ENCODE measurements at regions not wholly inside any gene's neighbourhood (a gene's known extent, or its start where the extent isn't known, plus 50 kb on each side); places are given as distances from the start of the nearest gene placed in this dataset.
"Not testable (repeated sequence)": the region's sequence is repeated elsewhere in the genome, so short reads cannot be mapped to it uniquely, and the experiment has no call there.

DNA sequence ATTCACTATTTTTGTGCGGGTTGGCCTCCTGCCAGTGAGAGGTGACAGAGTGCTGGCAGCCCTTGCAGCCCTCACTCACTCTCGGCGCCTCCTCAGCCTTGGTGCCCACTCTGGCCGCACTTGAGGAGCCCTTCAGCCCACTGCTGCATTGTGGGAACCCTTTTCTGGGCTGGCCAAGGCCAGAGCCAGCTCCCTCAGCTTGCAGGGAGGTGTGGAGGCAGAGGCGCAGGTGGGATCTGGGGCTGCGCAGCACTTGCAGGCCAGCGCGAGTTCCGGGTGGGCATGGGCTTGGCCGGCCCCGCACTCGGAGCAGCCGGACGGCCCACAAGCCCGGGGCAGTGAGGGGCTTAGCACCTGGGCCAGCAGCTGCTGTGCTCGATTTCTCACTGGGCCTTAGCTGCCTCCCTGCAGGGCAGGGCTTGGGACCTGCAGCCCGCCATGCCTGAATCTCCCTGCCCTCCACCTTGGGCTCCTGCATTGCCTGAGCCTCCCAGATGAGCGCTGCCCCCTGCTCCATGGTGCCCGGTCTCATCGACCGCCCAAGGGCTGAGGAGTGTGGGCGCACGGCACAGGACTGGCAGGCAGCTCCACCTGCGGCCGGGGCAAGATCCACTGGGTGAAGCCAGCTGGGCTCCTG, 178.7 kb upstream of the PKP2 start:
- DNase-seq (ENCODE audit: low read depth); in situ Hi-C loops (cut with HindIII; ENCODE audit: low pct_unique_long_range_greater_than_20kb, low sequenced_read_pairs): not testable (repeated sequence)

DNA sequence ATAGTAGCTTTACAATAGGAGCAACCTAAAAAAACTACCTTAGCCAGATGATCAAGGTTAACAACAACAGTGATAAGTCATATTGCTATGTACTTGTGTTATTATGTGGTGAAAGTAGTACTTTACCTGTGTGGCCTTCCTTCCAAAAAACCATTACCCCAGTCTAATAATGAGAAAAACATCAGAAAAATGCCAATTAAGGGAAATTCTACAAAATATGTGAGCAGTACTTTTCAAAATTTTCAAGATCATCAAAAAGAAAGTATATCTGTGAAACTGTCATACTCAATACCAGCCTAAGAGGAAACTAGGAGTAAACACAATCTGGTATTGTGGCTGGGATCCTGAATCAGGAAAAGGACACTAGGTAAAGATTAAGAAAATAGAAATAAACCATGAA, 165.3 kb upstream of the PKP2 start:
- no peak for DNase-seq (ENCODE audit: low read depth)
- in situ Hi-C loops (cut with HindIII; ENCODE audit: low pct_unique_long_range_greater_than_20kb, low sequenced_read_pairs) = no loop called here

GRCh38 chr12:33054371-33054770, 157.8 kb upstream of the PKP2 start:
- in situ Hi-C loops (cut with HindIII; ENCODE audit: low pct_unique_long_range_greater_than_20kb, low sequenced_read_pairs) = no loop called here
- DNase-seq (ENCODE audit: low read depth) = no peak

- in situ Hi-C loops (cut with HindIII; ENCODE audit: low pct_unique_long_range_greater_than_20kb, low sequenced_read_pairs) = no loop called here
Measured at GRCh38 chr12:33052141-33053051, 155.8 kb upstream of the PKP2 start.

DNA sequence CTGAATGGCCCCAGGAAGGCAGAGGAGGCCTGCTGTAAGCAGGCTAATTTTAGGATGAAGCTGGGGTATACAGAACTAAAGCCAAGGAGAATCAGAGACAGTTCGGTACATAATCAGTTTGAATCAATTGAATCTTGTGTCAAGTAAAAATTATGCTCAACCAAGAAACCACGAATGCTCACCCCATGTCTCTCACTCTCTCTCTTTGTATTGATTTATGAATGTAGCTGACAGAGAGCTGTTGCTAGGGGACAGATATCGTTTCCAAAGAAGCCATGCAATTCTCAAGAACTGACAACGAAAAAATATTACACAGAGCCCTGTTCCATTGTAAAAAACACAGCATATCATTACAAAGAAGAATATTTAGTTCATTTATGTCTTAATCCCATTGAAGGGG, 151.1 kb upstream of the PKP2 start:
- in situ Hi-C loops (cut with HindIII; ENCODE audit: low pct_unique_long_range_greater_than_20kb, low sequenced_read_pairs) = no loop called here
- no peak for DNase-seq (ENCODE audit: low read depth)

More at GRCh38 chr12:33052141-33053051, 155.8 kb upstream of the PKP2 start:
- no peak for DNase-seq (ENCODE audit: low read depth)

DNA sequence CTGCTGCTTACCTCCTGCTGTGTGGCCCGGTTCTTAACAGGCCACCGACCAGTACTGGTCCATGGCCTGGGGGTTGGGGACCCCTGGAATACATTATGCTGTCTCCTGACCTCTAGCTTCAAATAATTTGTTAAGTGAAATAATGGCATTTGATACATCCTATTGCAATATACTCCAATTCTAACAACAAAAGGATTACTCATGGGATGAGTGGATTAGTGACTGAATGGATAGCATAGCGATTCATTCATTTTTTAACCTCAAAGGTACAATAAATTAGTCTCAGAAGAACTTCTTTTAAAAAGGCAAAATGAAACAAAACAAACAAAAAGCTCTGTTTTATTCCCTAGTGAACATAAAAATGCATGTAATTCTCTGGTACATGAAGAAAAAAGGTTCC, 147.9 kb upstream of the PKP2 start:
- in situ Hi-C loops (cut with HindIII; ENCODE audit: low pct_unique_long_range_greater_than_20kb, low sequenced_read_pairs) = no loop called here

GRCh38 chr12:33041562-33041961, 145.0 kb upstream of the PKP2 start:
- in situ Hi-C loops (cut with HindIII; ENCODE audit: low pct_unique_long_range_greater_than_20kb, low sequenced_read_pairs) = no loop called here

More for the DNA sequence above, 147.9 kb upstream of the PKP2 start:
- DNase-seq (ENCODE audit: low read depth) = no peak

DNA sequence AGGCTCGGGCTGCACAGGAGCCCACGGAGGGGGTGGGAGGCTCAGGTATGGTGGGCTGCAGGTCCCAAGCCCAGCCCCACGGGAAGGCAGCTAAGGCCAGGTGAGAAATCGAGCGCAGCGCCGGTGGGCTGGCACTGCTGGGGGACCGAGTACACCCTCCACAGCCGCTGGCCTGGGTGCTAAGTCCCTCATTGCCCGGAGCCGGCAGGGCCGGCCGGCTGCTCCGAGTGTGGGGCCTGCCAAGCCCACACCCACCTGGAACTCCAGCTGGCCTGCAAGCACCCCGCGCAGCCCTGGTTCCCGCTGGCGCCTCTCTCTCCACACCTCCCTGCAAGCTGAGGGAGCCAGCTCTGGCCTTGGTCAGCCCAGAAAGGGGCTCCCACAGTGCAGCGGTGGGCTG, 137.4 kb upstream of the PKP2 start:
- in situ Hi-C loops (cut with HindIII; ENCODE audit: low pct_unique_long_range_greater_than_20kb, low sequenced_read_pairs); DNase-seq (ENCODE audit: low read depth): not testable (repeated sequence)

More at GRCh38 chr12:33041562-33041961, 145.0 kb upstream of the PKP2 start:
- DNase-seq (ENCODE audit: low read depth) = no peak

DNA sequence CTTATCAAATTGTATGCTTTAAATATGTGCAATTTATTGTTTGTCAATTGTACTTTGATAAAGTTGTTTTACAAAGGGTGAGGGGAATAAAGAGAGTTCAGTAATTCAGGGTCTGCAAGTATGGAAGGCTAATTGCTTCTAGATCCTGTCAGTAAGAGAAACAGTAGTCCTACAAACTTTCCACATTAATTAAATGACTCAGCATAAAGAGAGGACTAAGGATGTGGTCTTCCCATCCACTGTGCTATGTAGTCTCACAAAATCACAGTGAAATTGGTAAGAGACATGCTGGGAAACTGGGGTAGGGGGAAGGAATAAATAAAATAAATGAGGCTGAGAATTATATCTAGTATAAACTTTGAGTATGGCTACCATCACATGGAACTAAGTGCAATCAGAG, 130.2 kb upstream of the PKP2 start:
- in situ Hi-C loops (cut with HindIII; ENCODE audit: low pct_unique_long_range_greater_than_20kb, low sequenced_read_pairs) = no loop called here

DNA sequence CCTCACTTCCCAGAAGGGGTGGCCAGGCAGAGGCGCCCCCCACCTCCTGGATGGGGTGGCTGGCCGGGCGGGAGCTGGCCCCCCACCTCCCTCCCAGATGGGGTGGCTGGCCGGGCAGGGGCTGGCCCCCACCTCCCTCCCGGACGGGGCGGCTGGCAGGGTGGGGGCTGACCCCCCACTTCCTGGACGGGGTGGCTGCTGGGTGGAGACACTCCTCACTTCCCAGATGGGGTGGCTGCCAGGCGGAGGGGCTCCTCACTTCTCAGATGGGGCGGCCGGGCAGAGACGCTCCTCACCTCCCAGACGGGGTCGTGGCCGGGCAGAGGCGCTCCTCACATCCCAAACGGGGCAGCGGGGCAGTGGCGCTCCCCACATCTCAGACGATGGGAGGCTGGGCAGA, 126.1 kb upstream of the PKP2 start:
- in situ Hi-C loops (cut with HindIII; ENCODE audit: low pct_unique_long_range_greater_than_20kb, low sequenced_read_pairs); DNase-seq (ENCODE audit: low read depth): not testable (repeated sequence)

More for the DNA sequence above, 130.2 kb upstream of the PKP2 start:
- no peak for DNase-seq (ENCODE audit: low read depth)

- DNase-seq (ENCODE audit: low read depth); in situ Hi-C loops (cut with HindIII; ENCODE audit: low pct_unique_long_range_greater_than_20kb, low sequenced_read_pairs): not testable (repeated sequence)
Measured at GRCh38 chr12:33017029-33017428, 120.5 kb upstream of the PKP2 start.

DNA sequence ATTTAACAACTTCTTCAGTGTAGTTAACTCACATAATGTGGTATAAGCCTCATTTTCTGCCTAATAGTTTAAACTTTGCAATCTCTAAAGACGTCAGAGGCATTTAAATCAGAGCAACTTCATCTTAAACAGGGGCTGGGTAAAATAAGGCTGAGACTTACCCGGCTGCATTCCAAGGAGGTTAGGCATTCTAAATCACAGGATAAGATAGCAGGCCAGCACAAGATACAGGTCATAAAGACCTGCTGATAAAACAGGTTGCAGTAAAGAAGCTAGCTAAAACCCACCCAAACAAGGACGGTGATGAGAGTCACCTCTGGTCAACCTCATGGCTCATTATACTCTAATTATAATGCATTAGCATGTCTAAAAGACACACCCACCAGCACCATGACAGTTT, 115.6 kb upstream of the PKP2 start:
- no peak for DNase-seq (ENCODE audit: low read depth)
- in situ Hi-C loops (cut with HindIII; ENCODE audit: low pct_unique_long_range_greater_than_20kb, low sequenced_read_pairs) = no loop called here

DNA sequence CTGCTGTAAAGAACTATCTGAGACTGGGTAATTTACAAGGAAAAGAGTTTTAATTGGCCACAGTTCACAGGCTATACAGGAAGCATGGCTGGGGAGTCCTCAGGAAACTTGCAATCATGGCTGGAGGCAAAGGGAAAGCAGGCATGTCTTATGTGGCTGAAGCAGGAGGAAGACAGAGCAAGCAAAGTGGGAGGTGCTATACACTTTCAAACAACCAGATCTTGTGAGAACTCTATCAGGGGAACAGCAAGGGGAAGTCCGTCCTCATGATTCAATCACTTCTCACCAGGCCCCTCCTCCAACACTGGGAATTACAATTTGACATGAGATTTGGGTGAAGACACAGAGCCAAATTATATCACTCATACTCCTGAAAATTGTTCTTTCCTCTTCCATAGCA, 109.5 kb upstream of the PKP2 start:
- in situ Hi-C loops (cut with HindIII; ENCODE audit: low pct_unique_long_range_greater_than_20kb, low sequenced_read_pairs) = no loop called here

GRCh38 chr12:33000016-33000415, 103.4 kb upstream of the PKP2 start:
- DNase-seq (ENCODE audit: low read depth) = no peak
- in situ Hi-C loops (cut with HindIII; ENCODE audit: low pct_unique_long_range_greater_than_20kb, low sequenced_read_pairs) = no loop called here

More for the DNA sequence above, 109.5 kb upstream of the PKP2 start:
- no peak for DNase-seq (ENCODE audit: low read depth)

DNA sequence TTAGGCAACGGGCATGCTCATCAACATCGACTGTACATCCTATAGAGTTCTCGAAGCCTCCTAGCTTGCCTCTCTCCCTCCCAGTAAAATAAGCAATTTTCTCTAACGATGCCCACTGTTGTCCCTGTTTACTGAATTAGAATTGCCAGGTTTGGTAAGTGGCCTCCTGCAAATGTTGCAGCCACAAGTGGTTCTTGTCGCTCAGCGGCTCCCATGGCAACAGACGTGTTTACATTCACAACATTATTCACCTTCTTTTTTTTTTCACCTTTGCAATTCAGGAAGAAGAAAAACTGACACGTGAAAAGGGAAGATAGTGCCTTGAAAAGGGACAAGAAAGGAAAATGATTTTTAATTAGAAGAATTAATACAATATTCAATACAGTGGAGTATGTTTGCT, 100.9 kb upstream of the PKP2 start:
- in situ Hi-C loops (cut with HindIII; ENCODE audit: low pct_unique_long_range_greater_than_20kb, low sequenced_read_pairs) = no loop called here

GRCh38 chr12:32995623-32996022, 99.0 kb upstream of the PKP2 start:
- DNase-seq (ENCODE audit: low read depth) = no peak
- in situ Hi-C loops (cut with HindIII; ENCODE audit: low pct_unique_long_range_greater_than_20kb, low sequenced_read_pairs) = no loop called here

More for the DNA sequence above, 100.9 kb upstream of the PKP2 start:
- DNase-seq (ENCODE audit: low read depth) = no peak

- DNase-seq (ENCODE audit: low read depth) = no peak
- in situ Hi-C loops (cut with HindIII; ENCODE audit: low pct_unique_long_range_greater_than_20kb, low sequenced_read_pairs) = no loop called here
Measured at GRCh38 chr12:32993404-32993803, 96.8 kb upstream of the PKP2 start.

DNA sequence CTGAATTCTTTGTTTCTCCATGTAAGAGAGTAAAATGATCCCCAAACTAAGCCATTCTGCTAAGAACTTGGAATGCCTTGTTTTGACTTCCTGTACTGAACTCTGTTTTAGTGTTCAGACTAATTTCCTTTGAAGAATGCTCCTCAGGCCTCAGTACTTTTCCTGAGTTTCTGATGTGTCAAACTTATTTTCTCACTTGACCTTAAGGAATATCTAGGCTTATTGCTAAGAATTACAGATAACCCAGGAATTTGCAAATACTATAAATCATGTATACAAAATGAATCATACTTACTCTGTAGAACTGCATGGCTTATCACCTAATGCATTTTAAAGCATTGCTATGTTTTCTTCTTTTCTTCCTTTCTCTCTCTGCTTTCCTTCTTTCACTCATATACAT, 93.1 kb upstream of the PKP2 start:
- DNase-seq (ENCODE audit: low read depth) = no peak
- in situ Hi-C loops (cut with HindIII; ENCODE audit: low pct_unique_long_range_greater_than_20kb, low sequenced_read_pairs) = no loop called here

DNA sequence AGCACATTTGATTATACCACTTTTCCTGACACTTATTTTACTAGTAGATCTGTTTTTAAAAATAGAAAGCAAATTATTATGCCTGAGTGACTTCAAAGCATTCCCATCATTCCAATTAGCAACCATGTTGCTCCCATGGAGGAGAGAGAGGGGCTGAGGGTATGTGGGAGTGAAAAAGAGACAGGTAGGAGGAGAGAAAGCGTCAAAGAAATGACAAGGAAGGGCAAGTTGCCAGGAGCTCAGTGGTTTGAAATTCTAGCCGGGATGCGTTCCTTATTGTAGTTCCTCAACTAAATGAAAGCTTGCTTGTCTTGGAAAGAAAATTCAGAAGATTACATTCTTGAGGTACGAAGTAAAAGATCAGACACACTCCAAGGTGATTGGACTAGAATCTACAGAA, 92.4 kb upstream of the PKP2 start:
- in situ Hi-C loops (cut with HindIII; ENCODE audit: low pct_unique_long_range_greater_than_20kb, low sequenced_read_pairs) = no loop called here
- DNase-seq (ENCODE audit: low read depth) = no peak
